ENCODE measurements at regions not wholly inside any gene's neighbourhood (a gene's known extent, or its start where the extent isn't known, plus 50 kb on each side); places are given as distances from the start of the nearest gene placed in this dataset.

- H3K36me3 ChIP-seq (replicated peaks; ENCODE audit: insufficient read depth, low read length) = no peaks in the 10 kb centered on the region
- TF ChIP-seq CTCF (IDR thresholded peaks at IDR 0.05; ENCODE audit: low read length) (no peak), EZH2 (optimal IDR thresholded peaks at IDR 0.05; ENCODE audit: low read depth, low read length) (no peak), EZH2phosphoT487 (IDR thresholded peaks at IDR 0.05; ENCODE audit: low read length) (no peak)
- no peak overlapping the region for H3K9ac ChIP-seq (ENCODE audit: low read length)
- H2AFZ ChIP-seq (ENCODE audit: low read length) = no peak overlapping the region
- no peaks in the 10 kb centered on the region for H3F3A ChIP-seq (ENCODE audit: insufficient read depth, low read length)
- no peaks in the 10 kb centered on the region for H3K4me1 ChIP-seq (ENCODE audit: low read length)
- H4K20me1 ChIP-seq (ENCODE audit: insufficient read depth, low read length) = no peaks in the 10 kb centered on the region
- no peaks in the 10 kb centered on the region for H3K27me3 ChIP-seq (replicated peaks; ENCODE audit: insufficient read depth, low read length)
- no peak for DNase-seq
- no peaks in the 10 kb centered on the region for H3K9me3 ChIP-seq (replicated peaks; ENCODE audit: insufficient read depth, low read length)
- H3K79me2 ChIP-seq (ENCODE audit: low read length) = no peaks in the 10 kb centered on the region
- H3K4me2 ChIP-seq (ENCODE audit: low read depth, low read length) = no peak overlapping the region
- H3K27ac ChIP-seq (ENCODE audit: low read length) = no peak overlapping the region
- H3K4me3 ChIP-seq (ENCODE audit: low read length) = no peak overlapping the region
- H3K9me2 ChIP-seq (replicated peaks; ENCODE audit: insufficient read depth, low read length) = no peaks in the 10 kb centered on the region
Measured at GRCh38 chr7:17185690-17186070, 112.8 kb upstream of the AHR start.

- DNase-seq = no peak
- Histone ChIP-seq H4K20me1 (ENCODE audit: insufficient read depth, low read length) (no peaks in the 10 kb centered on the region), H3K4me3 (ENCODE audit: low read length) (no peak overlapping the region), H3K4me1 (ENCODE audit: low read length) (no peaks in the 10 kb centered on the region), H3K4me2 (ENCODE audit: low read depth, low read length) (no peak overlapping the region), H3K36me3 (replicated peaks; ENCODE audit: insufficient read depth, low read length) (no peaks in the 10 kb centered on the region), H3K79me2 (ENCODE audit: low read length) (no peaks in the 10 kb centered on the region), H3K9ac (ENCODE audit: low read length) (no peak overlapping the region), H3K9me2 (replicated peaks; ENCODE audit: insufficient read depth, low read length) (no peaks in the 10 kb centered on the region), H2AFZ (ENCODE audit: low read length) (no peak overlapping the region), H3K27ac (ENCODE audit: low read length) (no peak overlapping the region), H3F3A (ENCODE audit: insufficient read depth, low read length) (no peaks in the 10 kb centered on the region), H3K27me3 (replicated peaks; ENCODE audit: insufficient read depth, low read length) (no peaks in the 10 kb centered on the region), H3K9me3 (replicated peaks; ENCODE audit: insufficient read depth, low read length) (no peaks in the 10 kb centered on the region)
- TF ChIP-seq EZH2phosphoT487 (IDR thresholded peaks at IDR 0.05; ENCODE audit: low read length) (no peak), CTCF (IDR thresholded peaks at IDR 0.05; ENCODE audit: low read length) (no peak), EZH2 (optimal IDR thresholded peaks at IDR 0.05; ENCODE audit: low read depth, low read length) (no peak)
Measured at GRCh38 chr7:17186745-17187530, 111.5 kb upstream of the AHR start.

GRCh38 chr7:17194656-17195055 lies 103.8 kb upstream of the AHR start:
- no peaks in the 10 kb centered on the region for H3K9me3 ChIP-seq (replicated peaks; ENCODE audit: insufficient read depth, low read length)
- no peaks in the 10 kb centered on the region for H3K79me2 ChIP-seq (ENCODE audit: low read length)
- no peak overlapping the region for H3K9ac ChIP-seq (ENCODE audit: low read length)
- no peaks in the 10 kb centered on the region for H3F3A ChIP-seq (ENCODE audit: insufficient read depth, low read length)
- H3K27me3 ChIP-seq (replicated peaks; ENCODE audit: insufficient read depth, low read length) = no peaks in the 10 kb centered on the region
- no peaks in the 10 kb centered on the region for H3K36me3 ChIP-seq (replicated peaks; ENCODE audit: insufficient read depth, low read length)
- no peaks in the 10 kb centered on the region for H3K4me1 ChIP-seq (ENCODE audit: low read length)
- no peak overlapping the region for H3K27ac ChIP-seq (ENCODE audit: low read length)
- TF ChIP-seq CTCF (IDR thresholded peaks at IDR 0.05; ENCODE audit: low read length) (no peak), EZH2 (optimal IDR thresholded peaks at IDR 0.05; ENCODE audit: low read depth, low read length) (no peak), EZH2phosphoT487 (IDR thresholded peaks at IDR 0.05; ENCODE audit: low read length) (no peak)
- no peak overlapping the region for H3K4me2 ChIP-seq (ENCODE audit: low read depth, low read length)
- no peak for DNase-seq
- H3K4me3 ChIP-seq (ENCODE audit: low read length) = no peak overlapping the region
- H4K20me1 ChIP-seq (ENCODE audit: insufficient read depth, low read length) = no peaks in the 10 kb centered on the region
- no peak overlapping the region for H2AFZ ChIP-seq (ENCODE audit: low read length)
- H3K9me2 ChIP-seq (replicated peaks; ENCODE audit: insufficient read depth, low read length) = no peaks in the 10 kb centered on the region

Measured in MM.1S (cell line).